Esophagus muscularis mucosa (tissue), 3 donors: ENCODE measurements at regions not wholly inside any gene's neighbourhood (a gene's known extent, or its start where the extent isn't known, plus 50 kb on each side); places are given as distances from the start of the nearest gene placed in this dataset.

Experiments
- POLR2A ChIP-seq: fragments of 450-650 bp; IDR thresholded peaks from one replicate; pipeline ENCODE4 v1.6.1; 2017; ENCODE audit warnings: antibody characterized with exemption, moderate library complexity, mild to moderate bottlenecking, low read depth
- TF ChIP-seq, protein P1 (sequence below), 3 experiments: fragments of 200-600 bp in 2 of 3; fragments of 450-650 bp in 1 of 3; sonication (generic) in 2 of 3; IDR thresholded peaks; one replicate each; pipeline ENCODE4 v1.5.1; 2017 to 2019; ENCODE audit warnings: antibody characterized with exemption in 3 of 3, mild to moderate bottlenecking in 2 of 3, moderate library complexity in 1 of 3

DNA sequence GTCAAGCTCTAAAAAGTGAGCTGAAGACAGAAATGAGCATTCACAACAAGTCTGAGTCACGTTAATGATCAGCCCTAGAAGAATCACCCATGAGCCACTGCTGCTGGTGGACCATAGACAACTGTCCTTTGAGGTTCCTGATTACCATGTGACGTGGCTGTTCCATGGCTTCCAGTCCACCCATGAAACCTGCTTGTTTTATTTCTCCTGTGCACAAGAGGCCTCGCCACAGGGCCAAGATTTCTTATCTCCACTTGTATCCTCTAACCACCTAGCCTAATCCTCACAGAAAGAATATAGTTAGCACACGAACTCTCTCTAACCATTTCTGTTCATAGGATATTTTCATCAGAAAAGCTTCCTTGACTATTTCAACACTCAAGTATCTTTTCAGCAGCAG is 242.7 kb downstream of the MREG start:
- TF ChIP-seq, protein P1, sequence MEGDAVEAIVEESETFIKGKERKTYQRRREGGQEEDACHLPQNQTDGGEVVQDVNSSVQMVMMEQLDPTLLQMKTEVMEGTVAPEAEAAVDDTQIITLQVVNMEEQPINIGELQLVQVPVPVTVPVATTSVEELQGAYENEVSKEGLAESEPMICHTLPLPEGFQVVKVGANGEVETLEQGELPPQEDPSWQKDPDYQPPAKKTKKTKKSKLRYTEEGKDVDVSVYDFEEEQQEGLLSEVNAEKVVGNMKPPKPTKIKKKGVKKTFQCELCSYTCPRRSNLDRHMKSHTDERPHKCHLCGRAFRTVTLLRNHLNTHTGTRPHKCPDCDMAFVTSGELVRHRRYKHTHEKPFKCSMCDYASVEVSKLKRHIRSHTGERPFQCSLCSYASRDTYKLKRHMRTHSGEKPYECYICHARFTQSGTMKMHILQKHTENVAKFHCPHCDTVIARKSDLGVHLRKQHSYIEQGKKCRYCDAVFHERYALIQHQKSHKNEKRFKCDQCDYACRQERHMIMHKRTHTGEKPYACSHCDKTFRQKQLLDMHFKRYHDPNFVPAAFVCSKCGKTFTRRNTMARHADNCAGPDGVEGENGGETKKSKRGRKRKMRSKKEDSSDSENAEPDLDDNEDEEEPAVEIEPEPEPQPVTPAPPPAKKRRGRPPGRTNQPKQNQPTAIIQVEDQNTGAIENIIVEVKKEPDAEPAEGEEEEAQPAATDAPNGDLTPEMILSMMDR (IDR thresholded peaks at IDR 0.05) = no peak
- TF ChIP-seq POLR2A = no peak
